ENCODE measurements at regions not wholly inside any gene's neighbourhood (a gene's known extent, or its start where the extent isn't known, plus 50 kb on each side); places are given as distances from the start of the nearest gene placed in this dataset.

DNA sequence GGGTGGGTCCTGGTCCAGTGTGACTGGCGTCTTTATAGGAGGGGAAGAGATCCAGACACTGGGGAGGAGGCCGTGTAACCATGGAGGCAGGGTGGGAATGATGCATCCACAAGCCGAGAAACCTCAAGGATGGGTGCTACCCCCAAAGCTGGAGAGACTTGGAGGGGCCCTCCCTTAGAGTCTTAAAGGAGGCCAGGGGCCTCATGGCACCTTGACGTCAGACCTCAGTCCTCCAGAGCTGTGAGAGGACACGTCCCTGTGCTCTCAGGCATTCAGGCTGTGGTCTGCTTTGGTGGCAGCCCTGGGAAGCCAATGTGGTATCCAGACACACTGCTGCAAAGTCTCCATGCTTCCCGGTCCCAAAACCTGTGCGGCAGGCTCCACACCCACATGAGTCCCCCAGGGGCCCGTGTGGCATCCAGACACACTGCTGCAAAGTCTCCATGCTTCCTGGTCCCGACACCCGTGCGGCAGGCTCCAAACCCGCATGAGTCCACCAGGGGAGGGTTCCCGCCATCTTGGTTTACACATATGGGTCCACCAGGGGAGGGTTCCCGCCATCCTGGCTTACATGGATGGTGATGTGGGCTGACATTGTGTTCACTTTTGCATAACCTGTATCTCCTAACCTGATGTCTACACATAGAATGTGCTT lies 278.0 kb downstream of the SMOC2 start:
- TF ChIP-seq, protein P1, sequence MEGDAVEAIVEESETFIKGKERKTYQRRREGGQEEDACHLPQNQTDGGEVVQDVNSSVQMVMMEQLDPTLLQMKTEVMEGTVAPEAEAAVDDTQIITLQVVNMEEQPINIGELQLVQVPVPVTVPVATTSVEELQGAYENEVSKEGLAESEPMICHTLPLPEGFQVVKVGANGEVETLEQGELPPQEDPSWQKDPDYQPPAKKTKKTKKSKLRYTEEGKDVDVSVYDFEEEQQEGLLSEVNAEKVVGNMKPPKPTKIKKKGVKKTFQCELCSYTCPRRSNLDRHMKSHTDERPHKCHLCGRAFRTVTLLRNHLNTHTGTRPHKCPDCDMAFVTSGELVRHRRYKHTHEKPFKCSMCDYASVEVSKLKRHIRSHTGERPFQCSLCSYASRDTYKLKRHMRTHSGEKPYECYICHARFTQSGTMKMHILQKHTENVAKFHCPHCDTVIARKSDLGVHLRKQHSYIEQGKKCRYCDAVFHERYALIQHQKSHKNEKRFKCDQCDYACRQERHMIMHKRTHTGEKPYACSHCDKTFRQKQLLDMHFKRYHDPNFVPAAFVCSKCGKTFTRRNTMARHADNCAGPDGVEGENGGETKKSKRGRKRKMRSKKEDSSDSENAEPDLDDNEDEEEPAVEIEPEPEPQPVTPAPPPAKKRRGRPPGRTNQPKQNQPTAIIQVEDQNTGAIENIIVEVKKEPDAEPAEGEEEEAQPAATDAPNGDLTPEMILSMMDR (IDR thresholded peaks at IDR 0.05): no peak
- no peak for TF ChIP-seq EZH2phosphoT487 (IDR thresholded peaks at IDR 0.05)
